HCT116 (cell line): ENCODE measurements at regions not wholly inside any gene's neighbourhood (a gene's known extent, or its start where the extent isn't known, plus 50 kb on each side); places are given as distances from the start of the nearest gene placed in this dataset.

ENCODE experiments used
- ATAC-seq: fragments of 200-7000 bp; cut with Tn5 transposase; 2 replicates; pipeline ENCODE4 v1.9.1; 2020; ENCODE audit warnings: mild to moderate bottlenecking, moderate library complexity
- BruUV-seq: library from RNA; stranded (reverse); fragments of 400-500 nt; replicated peaks from 2 replicates; lab custom pipeline; 2021; lab: Mats Ljungman, UMichigan
- CTCF ChIA-PET: fragments of 300-600 bp; sonication (Branson Sonifier 250); formaldehyde crosslinking; loops from one replicate; lab custom pipeline; 2021; ENCODE audit warnings: antibody characterized with exemption; lab: Charles Lee
- POLR2A ChIA-PET: fragments of 300-600, 350-600 bp; sonication (Branson Sonifier 250); formaldehyde crosslinking; loops from one replicate; lab custom pipeline; 2021; ENCODE audit warnings: antibody characterized with exemption; lab: Charles Lee
- RAD21 ChIA-PET, 2 experiments: fragments of 300-600 bp; sonication (Branson Sonifier 250); formaldehyde crosslinking; loops; one replicate each; lab custom pipeline; 2023; ENCODE audit warnings: low total read pairs in 2 of 2; ENCODE audit not compliant: uncharacterized antibody in 2 of 2, unreplicated experiment in 2 of 2, low non-redundant PET in 1 of 2; lab: Charles Lee
- DNase-seq: peaks from one replicate; pipeline ENCODE4 v3.0.0-alpha.2; 2010; ENCODE audit warnings: low read depth, low spot score
- H2AFZ ChIP-seq: fragments of 200-600 bp; shearing (Covaris generic), sonication (generic); 2 replicates; pipeline ENCODE4 v1.6.1; 2017; ENCODE audit warnings: low read depth, mixed run types, mixed read lengths, antibody characterized with exemption, low read length; ENCODE audit not compliant: poor library complexity, severe bottlenecking
- H3K27ac ChIP-seq: 2 replicates; pipeline ENCODE4 v1.5.1; 2012; ENCODE audit warnings: low read depth, low read length
- H3K27me3 ChIP-seq: fragments of 200-600 bp; sonication (generic); 2 replicates; pipeline ENCODE4 v1.6.1; 2016; ENCODE audit warnings: mixed run types, low read length, mixed read lengths; ENCODE audit not compliant: insufficient read depth
- H3K36me3 ChIP-seq, 2 experiments: fragments of 200-500 bp in 1 of 2; fragments of 200-600 bp in 1 of 2; sonication (Bioruptor generic) in 1 of 2; sonication (generic) in 1 of 2; 2 replicates each; pipeline versions ENCODE4 v1.5.1 to v1.6.1; 2014 to 2016; ENCODE audit warnings: low read length in 2 of 2, inconsistent platforms in 1 of 2, mixed read lengths in 1 of 2, mixed run types in 1 of 2; ENCODE audit not compliant: insufficient read depth in 2 of 2, control insufficient read depth in 1 of 2
- H3K4me1 ChIP-seq, 2 experiments: fragments of 200-600 bp in 1 of 2; sonication (generic) in 1 of 2; 2 replicates each; pipeline versions ENCODE4 v1.5.1 to v1.6.1; 2012 to 2017; ENCODE audit warnings: low read length in 2 of 2, inconsistent platforms in 1 of 2, mild to moderate bottlenecking in 1 of 2, mixed read lengths in 1 of 2, mixed run types in 1 of 2, moderate library complexity in 1 of 2; ENCODE audit not compliant: insufficient read depth in 2 of 2, control insufficient read depth in 1 of 2
- H3K4me2 ChIP-seq: fragments of 200-600 bp; sonication (generic); 2 replicates; pipeline ENCODE4 v1.6.1; 2017; ENCODE audit warnings: mixed run types, low read length, mixed read lengths
- H3K4me3 ChIP-seq, 2 experiments: fragments of 200-600 bp in 1 of 2; sonication (generic) in 1 of 2; replicated peaks in 1 of 2; 2 replicates each; pipeline ENCODE4 v1.5.1; 2011 to 2016; ENCODE audit warnings: low read length in 2 of 2, control low read depth in 1 of 2, low read depth in 1 of 2, mild to moderate bottlenecking in 1 of 2, mixed read lengths in 1 of 2, mixed run types in 1 of 2
- H3K79me2 ChIP-seq: fragments of 200-600 bp; sonication (generic); 2 replicates; pipeline ENCODE4 v1.6.1; 2017; ENCODE audit warnings: mild to moderate bottlenecking, mixed run types, low read length, moderate library complexity, mixed read lengths; ENCODE audit not compliant: insufficient read depth
- H3K9ac ChIP-seq: fragments of 200-600 bp; sonication (generic); 2 replicates; pipeline ENCODE4 v1.6.1; 2016; ENCODE audit warnings: low read length, mixed read lengths
- H3K9me2 ChIP-seq: fragments of 200-600 bp; sonication (generic), shearing (Covaris generic); 2 replicates; pipeline ENCODE4 v1.6.1; 2017; ENCODE audit warnings: mixed run types, mild to moderate bottlenecking, moderate library complexity; ENCODE audit not compliant: insufficient read depth
- H3K9me3 ChIP-seq, 2 experiments: fragments of 200-500 bp in 1 of 2; fragments of 200-600 bp in 1 of 2; sonication (Bioruptor generic) in 1 of 2; sonication (generic) in 1 of 2; 2 replicates each; pipeline ENCODE4 v1.6.1; 2014 to 2017; ENCODE audit warnings: low read length in 2 of 2, mixed read lengths in 2 of 2, inconsistent platforms in 1 of 2, low read depth in 1 of 2, mild to moderate bottlenecking in 1 of 2, mixed run types in 1 of 2, moderate library complexity in 1 of 2; ENCODE audit not compliant: control insufficient read depth in 1 of 2, insufficient read depth in 1 of 2
- H4K20me1 ChIP-seq: fragments of 200-600 bp; sonication (generic), shearing (Covaris generic); 2 replicates; pipeline ENCODE4 v1.6.1; 2017; ENCODE audit warnings: mixed run types, mild to moderate bottlenecking, moderate library complexity; ENCODE audit not compliant: insufficient read depth
- CBX3 ChIP-seq: IDR thresholded peaks from 2 replicates; pipeline ENCODE4 v1.6.1; 2012; ENCODE audit warnings: low read depth
- EGR1 ChIP-seq: IDR thresholded peaks from 2 replicates; pipeline ENCODE4 v1.6.1; 2012; ENCODE audit warnings: low read depth
- ELF1 ChIP-seq: IDR thresholded peaks from 2 replicates; pipeline ENCODE4 v1.6.1; 2012; ENCODE audit warnings: low read depth, borderline replicate concordance
- EZH2phosphoT487 ChIP-seq: fragments of 200-600 bp; IDR thresholded peaks from 2 replicates; pipeline ENCODE4 v1.6.1; 2018; ENCODE audit warnings: antibody characterized with exemption, borderline replicate concordance
- JUND ChIP-seq: IDR thresholded peaks from 2 replicates; pipeline ENCODE4 v1.6.1; 2012
- POLR2AphosphoS5 ChIP-seq: IDR thresholded peaks from 2 replicates; pipeline ENCODE4 v1.6.1; 2011; ENCODE audit warnings: mild to moderate bottlenecking, low read depth, low read length, moderate library complexity
- RAD21 ChIP-seq: IDR thresholded peaks from 2 replicates; pipeline ENCODE4 v1.6.1; 2012; ENCODE audit warnings: low read depth, mild to moderate bottlenecking
- YY1 ChIP-seq: IDR thresholded peaks from 2 replicates; pipeline ENCODE4 v1.6.1; 2011; ENCODE audit warnings: low read length, low read depth, moderate library complexity, mild to moderate bottlenecking; ENCODE audit not compliant: insufficient replicate concordance; ENCODE audit errors: extremely low read depth
- intact Hi-C: fragments of 100-400 bp; cut with micrococcal nuclease; formaldehyde crosslinking; loops from 2 replicates; pipeline ENCODE4 v1.10.0; 2022
- TF ChIP-seq, protein P1 (sequence below): IDR thresholded peaks from 2 replicates; pipeline ENCODE4 v1.6.1; 2012; ENCODE audit warnings: low read depth

DNA sequence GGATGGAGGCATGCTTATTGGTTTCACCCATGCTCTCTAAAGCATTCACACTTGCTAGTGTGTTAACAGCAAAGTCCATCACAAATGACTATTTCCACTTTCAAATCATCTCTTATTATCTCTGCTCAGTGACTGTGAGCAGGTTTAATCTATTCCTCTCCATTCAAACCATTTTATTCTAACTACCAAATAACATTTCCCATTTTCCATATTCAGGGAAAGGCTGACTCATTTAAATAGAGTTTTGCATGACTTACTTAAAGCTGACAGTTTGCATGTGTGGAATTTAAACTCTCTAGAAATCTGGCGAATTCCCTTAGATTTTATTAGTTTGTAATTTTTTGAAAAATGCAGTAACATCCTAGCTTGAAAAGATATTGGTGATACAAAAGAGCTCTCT, 615.7 kb upstream of the LRRC4C start:
- RAD21 ChIA-PET: no interaction called here
- intact Hi-C loops: no loop called here
- TF ChIP-seq ELF1 (no peak), CBX3 (no peak), EGR1 (no peak), POLR2AphosphoS5 (no peak), EZH2phosphoT487 (no peak), JUND (no peak), RAD21 (no peak), YY1 (no peak)
- TF ChIP-seq, protein P1, sequence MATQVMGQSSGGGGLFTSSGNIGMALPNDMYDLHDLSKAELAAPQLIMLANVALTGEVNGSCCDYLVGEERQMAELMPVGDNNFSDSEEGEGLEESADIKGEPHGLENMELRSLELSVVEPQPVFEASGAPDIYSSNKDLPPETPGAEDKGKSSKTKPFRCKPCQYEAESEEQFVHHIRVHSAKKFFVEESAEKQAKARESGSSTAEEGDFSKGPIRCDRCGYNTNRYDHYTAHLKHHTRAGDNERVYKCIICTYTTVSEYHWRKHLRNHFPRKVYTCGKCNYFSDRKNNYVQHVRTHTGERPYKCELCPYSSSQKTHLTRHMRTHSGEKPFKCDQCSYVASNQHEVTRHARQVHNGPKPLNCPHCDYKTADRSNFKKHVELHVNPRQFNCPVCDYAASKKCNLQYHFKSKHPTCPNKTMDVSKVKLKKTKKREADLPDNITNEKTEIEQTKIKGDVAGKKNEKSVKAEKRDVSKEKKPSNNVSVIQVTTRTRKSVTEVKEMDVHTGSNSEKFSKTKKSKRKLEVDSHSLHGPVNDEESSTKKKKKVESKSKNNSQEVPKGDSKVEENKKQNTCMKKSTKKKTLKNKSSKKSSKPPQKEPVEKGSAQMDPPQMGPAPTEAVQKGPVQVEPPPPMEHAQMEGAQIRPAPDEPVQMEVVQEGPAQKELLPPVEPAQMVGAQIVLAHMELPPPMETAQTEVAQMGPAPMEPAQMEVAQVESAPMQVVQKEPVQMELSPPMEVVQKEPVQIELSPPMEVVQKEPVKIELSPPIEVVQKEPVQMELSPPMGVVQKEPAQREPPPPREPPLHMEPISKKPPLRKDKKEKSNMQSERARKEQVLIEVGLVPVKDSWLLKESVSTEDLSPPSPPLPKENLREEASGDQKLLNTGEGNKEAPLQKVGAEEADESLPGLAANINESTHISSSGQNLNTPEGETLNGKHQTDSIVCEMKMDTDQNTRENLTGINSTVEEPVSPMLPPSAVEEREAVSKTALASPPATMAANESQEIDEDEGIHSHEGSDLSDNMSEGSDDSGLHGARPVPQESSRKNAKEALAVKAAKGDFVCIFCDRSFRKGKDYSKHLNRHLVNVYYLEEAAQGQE: no peak

More for the DNA sequence above, 615.7 kb upstream of the LRRC4C start:
- CTCF ChIA-PET: no interaction called here
- BruUV-seq: no TSS peak
- H3K9me2 ChIP-seq: no peaks in the 10 kb centered on the region
- no peak overlapping the region for H2AFZ ChIP-seq
- H3K27ac ChIP-seq: no peak overlapping the region
- H3K4me3 ChIP-seq: no peak overlapping the region
- ATAC-seq (no peak), DNase-seq (no peak)
- no peaks in the 10 kb centered on the region for H4K20me1 ChIP-seq
- H3K9ac ChIP-seq: no peak overlapping the region
- H3K27me3 ChIP-seq: no peaks in the 10 kb centered on the region
- POLR2A ChIA-PET: no interaction called here
- H3K79me2 ChIP-seq: no peaks in the 10 kb centered on the region
- no peaks in the 10 kb centered on the region for H3K4me1 ChIP-seq
- peaks cover 6 to 27% of the 10 kb centered on the region in 2 experiments; a peak in 2 of 4 replicates for H3K9me3 ChIP-seq
- H3K36me3 ChIP-seq: no peaks in the 10 kb centered on the region
- no peak overlapping the region for H3K4me2 ChIP-seq
